Hepatocyte (in vitro differentiated cells): ENCODE measurements at regions not wholly inside any gene's neighbourhood (a gene's known extent, or its start where the extent isn't known, plus 50 kb on each side); places are given as distances from the start of the nearest gene placed in this dataset.

ENCODE experiments used
- EZH2 ChIP-seq: fragments of 200-600 bp; sonication (generic); IDR thresholded peaks from 2 replicates; pipeline ENCODE4 v1.6.1; 2016; ENCODE audit warnings: antibody characterized with exemption, mild to moderate bottlenecking, borderline replicate concordance
- EZH2phosphoT487 ChIP-seq: fragments of 200-600 bp; sonication (generic); IDR thresholded peaks from one replicate; pipeline ENCODE4 v1.6.1; 2018; ENCODE audit warnings: antibody characterized with exemption, mild to moderate bottlenecking, low read depth, moderate library complexity; ENCODE audit not compliant: unreplicated experiment, severe bottlenecking
- TF ChIP-seq, protein P1 (sequence below): fragments of 200-600 bp; sonication (generic); IDR thresholded peaks from 2 replicates; pipeline ENCODE4 v1.5.1; 2016; ENCODE audit warnings: antibody characterized with exemption, mild to moderate bottlenecking; ENCODE audit not compliant: poor library complexity

DNA sequence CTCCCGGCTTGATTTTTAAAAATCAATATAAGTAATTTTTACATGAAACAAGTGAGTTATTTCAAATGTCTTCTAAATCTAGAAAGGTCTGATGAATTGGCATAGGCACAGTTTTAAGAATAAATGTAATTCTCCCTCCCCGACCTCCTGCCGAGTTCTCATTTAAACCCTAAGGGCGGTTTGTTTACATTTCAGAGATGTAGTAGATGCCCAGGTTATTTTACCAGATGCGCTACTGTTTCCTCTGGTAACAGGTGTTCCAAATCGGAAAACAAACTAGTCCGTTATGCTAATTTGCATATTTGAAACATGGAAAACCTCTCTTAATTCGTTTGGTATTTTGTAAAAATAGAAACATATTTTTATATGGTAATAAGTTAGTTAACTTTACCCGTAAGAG, 53.8 kb upstream of the CFAP126 start:
- TF ChIP-seq, protein P1, sequence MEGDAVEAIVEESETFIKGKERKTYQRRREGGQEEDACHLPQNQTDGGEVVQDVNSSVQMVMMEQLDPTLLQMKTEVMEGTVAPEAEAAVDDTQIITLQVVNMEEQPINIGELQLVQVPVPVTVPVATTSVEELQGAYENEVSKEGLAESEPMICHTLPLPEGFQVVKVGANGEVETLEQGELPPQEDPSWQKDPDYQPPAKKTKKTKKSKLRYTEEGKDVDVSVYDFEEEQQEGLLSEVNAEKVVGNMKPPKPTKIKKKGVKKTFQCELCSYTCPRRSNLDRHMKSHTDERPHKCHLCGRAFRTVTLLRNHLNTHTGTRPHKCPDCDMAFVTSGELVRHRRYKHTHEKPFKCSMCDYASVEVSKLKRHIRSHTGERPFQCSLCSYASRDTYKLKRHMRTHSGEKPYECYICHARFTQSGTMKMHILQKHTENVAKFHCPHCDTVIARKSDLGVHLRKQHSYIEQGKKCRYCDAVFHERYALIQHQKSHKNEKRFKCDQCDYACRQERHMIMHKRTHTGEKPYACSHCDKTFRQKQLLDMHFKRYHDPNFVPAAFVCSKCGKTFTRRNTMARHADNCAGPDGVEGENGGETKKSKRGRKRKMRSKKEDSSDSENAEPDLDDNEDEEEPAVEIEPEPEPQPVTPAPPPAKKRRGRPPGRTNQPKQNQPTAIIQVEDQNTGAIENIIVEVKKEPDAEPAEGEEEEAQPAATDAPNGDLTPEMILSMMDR, result no peak
- no peak for TF ChIP-seq EZH2
- TF ChIP-seq EZH2phosphoT487, result no peak
